Muscle of leg (tissue), 3 donors: ENCODE measurements at regions not wholly inside any gene's neighbourhood (a gene's known extent, or its start where the extent isn't known, plus 50 kb on each side); places are given as distances from the start of the nearest gene placed in this dataset.

Experiments used
- DNase-seq: peaks from one replicate; pipeline ENCODE4 v3.0.0; 2013
- H3K27ac ChIP-seq: one replicate; pipeline ENCODE4 v1.5.1; 2013; ENCODE audit warnings: mild to moderate bottlenecking, low read length, control low read depth
- H3K27me3 ChIP-seq: one replicate; pipeline ENCODE4 v1.6.1; 2013; ENCODE audit warnings: low read length; ENCODE audit not compliant: control insufficient read depth, insufficient read depth
- H3K36me3 ChIP-seq: one replicate; pipeline ENCODE4 v1.6.1; 2013; ENCODE audit warnings: low read length; ENCODE audit not compliant: control insufficient read depth, insufficient read depth
- H3K4me1 ChIP-seq: one replicate; pipeline ENCODE4 v1.6.1; 2013; ENCODE audit warnings: low read length; ENCODE audit not compliant: control insufficient read depth, insufficient read depth
- H3K4me3 ChIP-seq: one replicate; pipeline ENCODE4 v1.5.1; 2013; ENCODE audit warnings: low read length, control low read depth
- H3K9me3 ChIP-seq: replicated peaks from 2 replicates; pipeline ENCODE4 v1.6.1; 2013; ENCODE audit warnings: low read depth, low read length; ENCODE audit not compliant: control insufficient read depth
- WGBS: methylation state at CpG from one replicate; pipeline ENCODE4 v1.1.5; 2013; ENCODE audit warnings: missing lambda C conversion rate; ENCODE audit not compliant: insufficient coverage; 5-methylcytosine and 5-hydroxymethylcytosine counted together

DNA sequence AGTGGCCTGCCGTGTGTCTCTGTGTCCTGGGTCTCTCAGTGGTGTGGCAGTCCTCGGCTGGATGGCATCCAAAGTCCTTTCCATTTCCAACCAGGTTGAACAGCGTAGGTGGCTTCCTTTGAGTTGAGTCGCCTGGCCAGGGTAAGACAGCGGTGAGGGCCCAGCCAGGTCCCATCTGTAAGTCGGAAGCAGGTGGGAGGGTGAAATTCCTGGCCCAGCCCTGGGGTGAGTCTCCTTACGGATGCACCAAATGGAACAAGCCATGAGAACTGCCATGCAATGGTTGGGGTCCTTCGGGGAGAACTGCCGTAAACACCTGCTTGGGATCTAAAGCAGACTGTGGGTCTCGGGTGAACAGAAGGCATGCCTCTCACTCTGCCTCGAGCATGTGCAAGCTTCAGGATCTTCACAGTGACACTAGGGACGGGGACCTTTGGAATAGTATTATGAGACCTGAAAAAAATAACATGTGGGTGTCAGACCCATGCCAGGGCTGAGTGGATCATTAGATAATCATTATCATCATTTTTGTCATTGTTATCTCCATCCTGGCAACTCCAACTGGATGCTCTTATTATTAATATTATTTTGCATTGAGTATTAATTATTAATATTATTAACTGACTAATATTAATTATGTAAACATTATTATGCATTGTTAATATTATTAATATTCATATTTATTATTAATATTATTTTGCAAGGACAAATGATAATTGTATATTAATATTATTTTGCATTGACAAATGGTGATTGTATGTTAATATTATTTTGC lies 57.7 kb upstream of the LINC01488 start:
- no peak overlapping the region for H3K4me3 ChIP-seq
- no peaks in the 10 kb centered on the region for H3K27me3 ChIP-seq
- H3K36me3 ChIP-seq = no peaks in the 10 kb centered on the region
- peaks cover 10% of the 10 kb centered on the region for H3K9me3 ChIP-seq
- H3K27ac ChIP-seq = no peak overlapping the region
- 68% methylated on average over 9 of the region's 12 CpGs for WGBS
- DNase-seq = no peak
- peaks cover 12% of the 10 kb centered on the region for H3K4me1 ChIP-seq

DNA sequence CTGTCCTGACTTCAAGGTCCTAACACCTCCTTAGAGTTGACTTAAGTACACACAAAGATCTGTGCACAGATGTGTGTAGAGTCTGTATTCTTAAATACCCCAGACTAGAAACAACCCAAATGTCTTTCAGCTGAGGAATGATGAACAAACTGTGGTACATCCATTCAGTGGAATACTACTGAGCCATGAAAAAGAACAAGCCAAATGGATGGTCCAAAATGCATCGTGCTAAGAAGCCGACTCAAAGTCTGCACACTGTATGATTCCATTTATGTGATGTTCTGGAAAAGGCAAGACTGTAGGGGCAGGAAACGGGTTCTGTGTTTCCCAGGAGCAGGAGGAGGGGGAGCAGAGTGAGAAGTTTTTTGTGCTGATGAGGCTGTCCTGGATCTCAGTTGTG lies 56.7 kb upstream of the LINC01488 start:
- DNase-seq = no peak
- no peak overlapping the region for H3K27ac ChIP-seq
- peaks cover 10% of the 10 kb centered on the region for H3K9me3 ChIP-seq
- no peaks in the 10 kb centered on the region for H3K27me3 ChIP-seq
- H3K4me1 ChIP-seq = peaks cover 12% of the 10 kb centered on the region
- 89% methylated on average over 2 of the region's 3 CpGs for WGBS
- no peak overlapping the region for H3K4me3 ChIP-seq
- no peaks in the 10 kb centered on the region for H3K36me3 ChIP-seq

DNA sequence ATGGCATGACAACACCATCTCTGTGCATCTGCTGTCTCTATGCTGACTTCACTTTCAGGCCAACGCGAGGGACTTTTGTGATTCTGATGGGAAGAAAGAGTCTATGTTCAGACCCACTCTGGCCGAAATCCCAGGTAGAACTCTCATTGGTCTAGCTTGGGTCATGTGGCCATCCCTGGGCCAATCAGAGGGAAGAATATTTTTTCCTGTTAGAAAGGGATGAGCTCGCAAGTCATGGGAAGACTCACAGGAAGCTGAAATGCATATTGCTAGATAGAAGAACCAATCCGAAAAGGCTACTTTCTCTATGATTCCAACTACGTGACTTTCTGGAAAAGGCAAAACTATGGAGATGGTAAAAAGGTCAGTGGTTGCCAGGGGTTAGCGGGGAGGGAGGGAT lies 56.0 kb upstream of the LINC01488 start:
- Histone ChIP-seq H3K27ac (no peak overlapping the region), H3K9me3 (peaks cover 10% of the 10 kb centered on the region), H3K4me3 (no peak overlapping the region), H3K4me1 (peaks cover 11% of the 10 kb centered on the region), H3K36me3 (no peaks in the 10 kb centered on the region), H3K27me3 (no peaks in the 10 kb centered on the region)
- DNase-seq = no peak
- 85% methylated on average over 4 of the region's 7 CpGs for WGBS

DNA sequence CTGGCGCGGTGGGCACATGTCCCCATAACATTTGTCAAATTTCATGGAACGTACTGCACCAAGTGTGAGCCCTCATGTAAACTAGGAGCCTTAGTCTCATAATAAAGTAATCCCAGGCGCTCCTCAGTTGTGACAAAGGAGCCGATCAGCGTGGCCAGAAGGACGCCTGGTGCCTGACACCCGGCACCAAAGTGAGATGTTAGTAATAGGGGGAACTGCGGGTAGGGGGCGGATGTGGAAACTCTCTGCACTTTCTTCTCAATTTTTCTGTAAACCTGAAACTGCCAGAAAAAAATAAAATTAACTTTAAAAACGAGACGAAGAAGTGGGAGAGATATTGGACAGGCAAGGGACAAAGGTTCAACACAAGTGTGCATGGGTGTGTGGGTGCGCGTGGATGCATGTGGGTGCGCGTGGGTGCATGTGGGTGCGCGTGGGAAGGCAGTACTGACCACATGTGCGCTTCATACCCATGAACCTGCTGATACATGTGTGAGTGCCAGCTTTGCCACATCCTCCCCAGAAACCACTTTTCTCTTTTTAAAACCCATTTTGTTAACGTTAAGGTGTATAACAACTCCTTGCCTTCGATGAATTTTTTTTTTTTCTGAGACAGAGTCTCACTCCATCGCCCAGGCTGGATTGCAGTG lies 55.4 kb upstream of the LINC01488 start:
- WGBS = 93% methylated on average over 13 of the region's 22 CpGs
- Histone ChIP-seq H3K4me1 (peaks cover 11% of the 10 kb centered on the region), H3K27me3 (no peaks in the 10 kb centered on the region), H3K27ac (no peak overlapping the region), H3K4me3 (no peak overlapping the region), H3K36me3 (no peaks in the 10 kb centered on the region), H3K9me3 (peaks cover 10% of the 10 kb centered on the region)
- DNase-seq = no peak

DNA sequence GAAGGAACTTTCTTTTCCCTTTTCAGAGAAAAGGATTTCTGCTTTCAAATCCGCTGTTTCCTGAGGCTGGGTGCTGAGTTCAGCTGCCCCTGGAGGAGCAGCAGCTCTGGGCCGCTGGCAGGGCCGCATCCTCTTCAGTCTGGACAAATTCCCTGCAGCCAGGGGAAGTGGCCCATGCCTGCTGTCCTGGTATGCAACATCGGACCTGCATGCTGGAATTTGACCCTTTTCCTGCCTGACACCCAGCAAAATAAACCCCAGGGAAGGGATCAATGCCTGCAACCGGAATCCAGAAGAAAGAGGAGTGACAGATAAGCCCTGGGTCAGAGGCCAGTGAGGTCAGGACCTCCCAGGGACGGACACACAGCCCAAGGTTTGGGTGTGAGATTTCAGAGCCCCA lies 54.1 kb upstream of the LINC01488 start:
- Histone ChIP-seq H3K27me3 (no peaks in the 10 kb centered on the region), H3K9me3 (peaks cover 10% of the 10 kb centered on the region), H3K4me3 (no peak overlapping the region), H3K27ac (no peak overlapping the region), H3K4me1 (peaks cover 21% of the 10 kb centered on the region), H3K36me3 (no peaks in the 10 kb centered on the region)
- DNase-seq = peak; percentile 49
- WGBS = 46% methylated on average over 6 of the region's 6 CpGs

DNA sequence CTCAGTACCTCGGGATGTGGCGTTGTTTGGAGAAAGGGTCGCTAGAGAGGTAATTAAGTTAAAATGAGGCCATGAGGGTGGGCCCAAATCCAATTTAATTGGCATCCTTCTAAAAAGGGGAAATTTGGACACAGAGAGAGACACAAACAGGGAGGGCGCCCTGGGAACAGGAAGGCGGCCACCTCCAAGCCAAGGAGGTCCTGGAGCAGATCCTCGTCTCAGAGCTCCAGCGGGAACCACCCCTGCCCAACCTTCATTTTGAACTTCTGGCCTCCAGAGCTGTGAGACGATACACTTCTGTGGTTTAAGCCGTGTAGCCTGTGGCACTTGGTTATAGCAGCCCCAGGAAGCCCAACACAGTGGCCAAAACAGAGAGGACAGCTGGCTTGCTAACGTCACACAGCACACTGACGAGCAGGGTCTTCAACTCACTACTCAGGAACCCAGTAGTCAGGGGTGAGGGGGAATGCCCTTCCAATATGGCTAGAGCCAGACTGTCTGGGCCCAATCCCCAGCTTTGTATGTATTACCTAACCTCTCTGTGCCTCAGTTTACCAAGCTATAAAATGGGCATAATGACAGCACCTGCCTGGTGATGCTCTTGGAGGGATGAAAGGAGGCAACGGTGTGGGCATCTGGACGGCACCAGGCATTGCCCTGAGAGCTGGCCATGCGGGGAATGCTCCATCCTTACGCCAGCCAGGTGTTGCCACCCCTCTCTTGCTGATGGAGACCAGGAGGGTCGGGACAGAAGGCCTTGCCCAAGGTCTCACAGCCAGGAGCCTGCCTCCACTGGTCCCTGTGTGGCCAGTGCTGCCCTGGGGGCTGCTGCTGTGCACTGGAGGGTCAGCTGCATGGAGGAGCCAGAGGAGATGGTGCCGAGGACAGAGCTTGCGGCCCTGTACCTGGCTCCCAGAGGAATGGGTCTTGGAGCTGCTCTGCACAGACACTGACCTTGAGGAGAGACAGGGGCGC lies 53.3 kb upstream of the LINC01488 start:
- Histone ChIP-seq H3K36me3 (no peaks in the 10 kb centered on the region), H3K27ac (no peak overlapping the region), H3K9me3 (peaks cover 10% of the 10 kb centered on the region), H3K27me3 (peaks cover 2% of the 10 kb centered on the region), H3K4me3 (no peak overlapping the region), H3K4me1 (peaks cover 26% of the 10 kb centered on the region)
- 84% methylated on average over 14 of the region's 19 CpGs for WGBS
- DNase-seq = no peak

DNA sequence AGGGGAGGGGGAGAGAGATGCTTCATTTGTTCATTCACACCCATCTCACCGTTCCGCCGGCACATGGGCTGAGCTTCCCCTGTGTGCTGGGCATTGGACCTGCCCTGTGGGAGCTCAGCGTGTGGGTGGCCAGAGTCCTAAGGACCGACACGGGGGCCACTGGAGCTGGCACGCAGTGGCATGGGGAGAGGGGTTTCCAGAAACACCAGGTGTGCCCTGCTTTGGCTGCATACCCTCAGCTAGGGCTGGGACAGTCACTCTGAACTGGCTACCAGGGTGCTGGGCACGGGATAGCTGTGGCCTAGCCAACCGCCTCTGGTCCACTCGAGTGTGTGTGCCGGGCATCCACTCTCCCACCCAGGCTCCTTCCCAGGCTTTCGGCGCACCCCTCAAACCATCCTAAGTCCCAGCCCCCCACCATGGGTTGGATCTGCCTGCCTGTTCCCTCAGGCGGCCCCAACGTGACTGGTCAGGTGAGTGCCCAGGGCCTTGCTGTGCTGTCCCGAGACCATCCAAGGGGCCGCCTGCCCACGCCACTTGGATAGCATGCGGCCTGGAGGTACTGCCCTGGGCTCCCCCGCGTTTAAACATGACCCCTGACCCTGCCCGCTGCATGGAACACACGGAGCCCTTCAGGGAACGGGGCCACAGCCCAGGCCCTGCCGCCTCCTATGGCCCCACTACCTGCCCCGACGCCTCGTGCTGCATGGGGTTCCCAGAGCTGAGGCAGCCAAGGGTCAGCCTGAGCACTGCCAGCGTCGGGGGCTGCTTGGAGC lies 51.6 kb upstream of the LINC01488 start:
- H3K9me3 ChIP-seq = peaks cover 4% of the 10 kb centered on the region
- H3K27ac ChIP-seq = no peak overlapping the region
- no peaks in the 10 kb centered on the region for H3K36me3 ChIP-seq
- DNase-seq = no peak
- H3K27me3 ChIP-seq = peaks cover 4% of the 10 kb centered on the region
- H3K4me3 ChIP-seq = no peak overlapping the region
- peaks cover 31% of the 10 kb centered on the region for H3K4me1 ChIP-seq
- WGBS = 86% methylated on average over 27 of the region's 30 CpGs

DNA sequence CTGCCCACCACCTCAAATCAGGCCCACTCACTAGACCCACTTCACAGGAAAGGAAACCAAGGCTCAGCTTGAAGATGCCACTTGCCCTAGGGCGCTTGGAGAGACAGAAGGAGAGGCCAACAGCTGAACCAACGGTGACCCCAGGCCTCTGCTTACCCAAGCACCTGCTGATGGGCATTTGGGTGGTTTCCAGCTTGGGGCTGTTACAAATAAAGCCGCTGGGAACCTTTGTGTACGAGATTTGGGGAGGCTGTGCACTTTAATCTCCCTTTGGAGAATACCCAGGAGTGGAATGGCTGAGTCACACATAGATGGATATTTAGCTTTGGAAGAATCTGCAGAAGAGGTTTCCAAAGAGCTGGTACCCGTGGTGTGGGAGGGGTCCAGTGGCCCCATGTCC lies 50.9 kb upstream of the LINC01488 start:
- no peak for DNase-seq
- Histone ChIP-seq H3K27me3 (peaks cover 8% of the 10 kb centered on the region), H3K4me1 (peaks cover 37% of the 10 kb centered on the region), H3K9me3 (no peaks in the 10 kb centered on the region), H3K27ac (no peak overlapping the region), H3K36me3 (no peaks in the 10 kb centered on the region), H3K4me3 (no peak overlapping the region)
- WGBS = 66% methylated on average over 5 of the region's 5 CpGs

DNA sequence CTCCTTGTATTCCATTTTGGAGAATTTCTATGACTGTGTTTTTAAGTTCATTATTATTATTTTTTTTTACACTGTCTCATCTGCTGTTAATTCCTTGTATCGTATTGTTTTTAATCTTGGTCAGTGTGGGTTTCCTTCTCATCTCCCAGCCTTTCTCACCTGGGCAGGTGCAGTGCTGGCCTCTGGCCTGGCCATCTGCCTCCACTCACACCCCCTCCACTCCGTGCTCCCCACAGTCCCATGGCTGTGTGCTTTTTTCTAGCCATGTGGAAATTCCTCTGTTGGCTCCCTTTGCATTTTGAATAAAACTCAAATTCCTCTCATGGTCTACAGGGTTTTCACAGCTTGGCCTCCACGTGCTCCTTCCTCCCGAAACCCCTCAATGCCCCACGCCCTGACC lies 50.3 kb upstream of the LINC01488 start:
- peaks cover 41% of the 10 kb centered on the region for H3K4me1 ChIP-seq
- H3K27me3 ChIP-seq = peaks cover 10% of the 10 kb centered on the region
- DNase-seq = no peak
- 24% methylated on average over 4 of the region's 5 CpGs for WGBS
- no peak overlapping the region for H3K4me3 ChIP-seq
- no peaks in the 10 kb centered on the region for H3K36me3 ChIP-seq
- no peak overlapping the region for H3K27ac ChIP-seq
- no peaks in the 10 kb centered on the region for H3K9me3 ChIP-seq
